H9 (cell line): ENCODE measurements at regions not wholly inside any gene's neighbourhood (a gene's known extent, or its start where the extent isn't known, plus 50 kb on each side); places are given as distances from the start of the nearest gene placed in this dataset.

Experiments
- DNase-seq: peaks from one replicate; pipeline ENCODE4 v3.0.0-alpha.2; 2017
- H2AFZ ChIP-seq: one replicate; pipeline ENCODE4 v1.6.1; 2013; ENCODE audit warnings: mild to moderate bottlenecking, low read length, control low read depth, moderate library complexity
- H2AK5ac ChIP-seq: 2 replicates; pipeline ENCODE4 v1.6.1; 2013; ENCODE audit warnings: low read length, control low read depth, mixed read lengths; ENCODE audit not compliant: insufficient read length
- H2BK120ac ChIP-seq: one replicate; pipeline ENCODE4 v1.6.1; 2013; ENCODE audit warnings: low read depth, mild to moderate bottlenecking, low read length, control low read depth, inconsistent platforms; ENCODE audit not compliant: poor library complexity, severe bottlenecking
- H2BK12ac ChIP-seq: 2 replicates; pipeline ENCODE4 v1.6.1; 2013; ENCODE audit warnings: low read length, control low read depth, mixed read lengths, low read depth; ENCODE audit not compliant: insufficient read length
- H2BK15ac ChIP-seq: 2 replicates; pipeline ENCODE4 v1.6.1; 2013; ENCODE audit warnings: low read depth, low read length, control low read depth
- H2BK20ac ChIP-seq: one replicate; pipeline ENCODE4 v1.6.1; 2013; ENCODE audit warnings: low read depth, mild to moderate bottlenecking, low read length, control low read depth, inconsistent platforms; ENCODE audit not compliant: poor library complexity, severe bottlenecking
- H2BK5ac ChIP-seq: 2 replicates; pipeline ENCODE4 v1.6.1; 2013; ENCODE audit warnings: low read length, control low read depth, mixed read lengths; ENCODE audit not compliant: insufficient read length
- H3K14ac ChIP-seq: 2 replicates; pipeline ENCODE4 v1.6.1; 2013; ENCODE audit warnings: low read length, control low read depth; ENCODE audit not compliant: insufficient read depth
- H3K18ac ChIP-seq: 2 replicates; pipeline ENCODE4 v1.6.1; 2013; ENCODE audit warnings: low read depth, mild to moderate bottlenecking, mixed read lengths, low read length, control low read depth; ENCODE audit not compliant: insufficient read length
- H3K23ac ChIP-seq: 2 replicates; pipeline ENCODE4 v1.6.1; 2013; ENCODE audit warnings: low read length, control low read depth, mixed read lengths, low read depth; ENCODE audit not compliant: insufficient read length
- H3K23me2 ChIP-seq: 2 replicates; pipeline ENCODE4 v1.6.1; 2013; ENCODE audit warnings: low read depth, mild to moderate bottlenecking, mixed read lengths, low read length, control low read depth; ENCODE audit not compliant: insufficient read length, poor library complexity, severe bottlenecking
- H3K27ac ChIP-seq: 2 replicates; pipeline ENCODE4 v1.5.1; 2013; ENCODE audit warnings: low read length, control low read depth, mixed read lengths, low read depth; ENCODE audit not compliant: insufficient read length
- H3K27me3 ChIP-seq: 2 replicates; pipeline ENCODE4 v1.6.1; 2013; ENCODE audit warnings: low read length, control low read depth, inconsistent platforms; ENCODE audit not compliant: insufficient read depth
- H3K4ac ChIP-seq: 2 replicates; pipeline ENCODE4 v1.6.1; 2013; ENCODE audit warnings: low read depth, mild to moderate bottlenecking, control low read depth, inconsistent platforms, low read length, moderate library complexity
- H3K4me1 ChIP-seq: 2 replicates; pipeline ENCODE4 v1.6.1; 2013; ENCODE audit warnings: low read length, control low read depth, inconsistent platforms; ENCODE audit not compliant: insufficient read depth
- H3K4me2 ChIP-seq: 2 replicates; pipeline ENCODE4 v1.6.1; 2013; ENCODE audit warnings: low read length, control low read depth, mixed read lengths; ENCODE audit not compliant: insufficient read length, insufficient read depth
- H3K56ac ChIP-seq: 2 replicates; pipeline ENCODE4 v1.6.1; 2013; ENCODE audit warnings: low read depth, mild to moderate bottlenecking, mixed read lengths, low read length, control low read depth; ENCODE audit not compliant: insufficient read length
- H3K79me1 ChIP-seq: 2 replicates; pipeline ENCODE4 v1.6.1; 2013; ENCODE audit warnings: low read depth, mild to moderate bottlenecking, moderate library complexity, low read length, control low read depth, inconsistent platforms; ENCODE audit not compliant: insufficient read depth, poor library complexity, severe bottlenecking
- H3K79me2 ChIP-seq: 2 replicates; pipeline ENCODE4 v1.6.1; 2013; ENCODE audit warnings: low read length, control low read depth, inconsistent platforms; ENCODE audit not compliant: insufficient read depth
- H3K9ac ChIP-seq: 2 replicates; pipeline ENCODE4 v1.6.1; 2013; ENCODE audit warnings: low read length, control low read depth, mixed read lengths; ENCODE audit not compliant: insufficient read length; ENCODE audit errors: extremely low read depth
- H3K9me3 ChIP-seq: one replicate; pipeline ENCODE4 v1.6.1; 2013; ENCODE audit warnings: low read depth, low read length, inconsistent platforms; ENCODE audit not compliant: control insufficient read depth
- H3T11ph ChIP-seq: one replicate; pipeline ENCODE4 v1.6.1; 2013; ENCODE audit warnings: mild to moderate bottlenecking, low read length, control low read depth, inconsistent platforms
- H4K20me1 ChIP-seq: one replicate; pipeline ENCODE4 v1.6.1; 2013; ENCODE audit not compliant: control insufficient read depth, insufficient read length, insufficient read depth
- H4K5ac ChIP-seq: 2 replicates; pipeline ENCODE4 v1.6.1; 2013; ENCODE audit warnings: low read depth, mild to moderate bottlenecking, mixed read lengths, low read length, control low read depth; ENCODE audit not compliant: insufficient read length
- H4K8ac ChIP-seq: replicated peaks from 2 replicates; pipeline ENCODE4 v1.6.1; 2013; ENCODE audit warnings: low read length, control low read depth, mixed read lengths, low read depth; ENCODE audit not compliant: insufficient read length
- H4K91ac ChIP-seq: 2 replicates; pipeline ENCODE4 v1.6.1; 2013; ENCODE audit warnings: low read depth, mild to moderate bottlenecking, moderate library complexity, mixed read lengths, low read length, control low read depth; ENCODE audit not compliant: insufficient read length
- H3K27ac Mint-ChIP-seq, 3 experiments: 2 replicates in 2 of 3; 3 replicates in 1 of 3; pipeline ENCODE4 v1.8.0; 2020 to 2021; ENCODE audit warnings: mixed read lengths in 3 of 3, mild to moderate bottlenecking in 1 of 3, moderate library complexity in 1 of 3
- H3K27me3 Mint-ChIP-seq: 2 replicates; pipeline ENCODE4 v1.8.0; 2021; ENCODE audit warnings: low read depth, mild to moderate bottlenecking, moderate library complexity, mixed read lengths
- H3K36me3 Mint-ChIP-seq, 3 experiments: 2 replicates in 2 of 3; 3 replicates in 1 of 3; pipeline ENCODE4 v1.8.0; 2020 to 2021; ENCODE audit warnings: low read depth in 3 of 3, mixed read lengths in 3 of 3; ENCODE audit not compliant: insufficient read depth in 1 of 3
- H3K4me1 Mint-ChIP-seq, 2 experiments: 2 replicates each; pipeline ENCODE4 v1.8.0; 2020; ENCODE audit warnings: mixed read lengths in 2 of 2
- H3K4me3 Mint-ChIP-seq, 2 experiments: 2 replicates in 1 of 2; 3 replicates in 1 of 2; pipeline ENCODE4 v1.8.0; 2020 to 2021; ENCODE audit warnings: mild to moderate bottlenecking in 2 of 2, mixed read lengths in 2 of 2, moderate library complexity in 1 of 2
- H3K9me3 Mint-ChIP-seq, 2 experiments: 2 replicates in 1 of 2; 3 replicates in 1 of 2; pipeline ENCODE4 v1.8.0; 2020; ENCODE audit warnings: mild to moderate bottlenecking in 2 of 2, mixed read lengths in 2 of 2, moderate library complexity in 1 of 2
- CTCF ChIP-seq: fragments of 200-600 bp; sonication (generic); conservative IDR thresholded peaks from 3 replicates; pipeline ENCODE4 v1.8.0; 2021; ENCODE audit warnings: antibody characterized with exemption, mild to moderate bottlenecking
- whole genome bisulfite sequencing: extraction: QIAGEN DNeasy Blood & Tissue Kit; methylation state at CpG from one replicate; pipeline ENCODE4 v1.1.7; 2013; ENCODE audit warnings: missing lambda C conversion rate, low lambda C conversion rate, mixed read lengths; ENCODE audit not compliant: insufficient read length; ENCODE audit errors: extremely low coverage; 5-methylcytosine and 5-hydroxymethylcytosine counted together

GRCh38 chr9:13022756-13023155 lies 247.9 kb downstream of the LURAP1L start:
- peaks cover 7 to 11% of the 10 kb centered on the region in 2 experiments for H3K4me1 Mint-ChIP-seq
- TF ChIP-seq CTCF, result no peak

More at GRCh38 chr9:13022756-13023155, 247.9 kb downstream of the LURAP1L start:
- no peak overlapping the region for H3K4me3 Mint-ChIP-seq
- H3K14ac ChIP-seq, result no peak overlapping the region
- H2BK120ac ChIP-seq, result no peak overlapping the region
- H2BK5ac ChIP-seq, result no peak overlapping the region
- H3K18ac ChIP-seq, result no peak overlapping the region
- no peak overlapping the region for H3K27ac Mint-ChIP-seq
- H4K91ac ChIP-seq, result no peak overlapping the region
- H2BK12ac ChIP-seq, result no peak overlapping the region
- no peak overlapping the region for H2BK15ac ChIP-seq
- H3K9ac ChIP-seq, result no peak overlapping the region
- H2AK5ac ChIP-seq, result no peak overlapping the region
- H3K23me2 ChIP-seq, result no peaks in the 10 kb centered on the region
- no peaks in the 10 kb centered on the region for H3K4me1 ChIP-seq
- no peak overlapping the region for H2AFZ ChIP-seq
- DNase-seq, result no peak
- H2BK20ac ChIP-seq, result no peak overlapping the region
- H4K20me1 ChIP-seq, result no peaks in the 10 kb centered on the region
- H4K5ac ChIP-seq, result no peak overlapping the region
- no peak overlapping the region for H4K8ac ChIP-seq
- H3K9me3 Mint-ChIP-seq, result no peaks in the 10 kb centered on the region
- no peaks in the 10 kb centered on the region for H3K79me2 ChIP-seq
- no CpG with 5 or more reads among the region's 1 CpG for WGBS
- H3K36me3 Mint-ChIP-seq, result no peaks in the 10 kb centered on the region
- H3K4ac ChIP-seq, result no peak overlapping the region
- no peak overlapping the region for H3K56ac ChIP-seq
- H3K27me3 Mint-ChIP-seq, result no peaks in the 10 kb centered on the region
- no peak overlapping the region for H3K4me2 ChIP-seq
- H3K27ac ChIP-seq, result no peak overlapping the region
- no peaks in the 10 kb centered on the region for H3K9me3 ChIP-seq
- no peak overlapping the region for H3K23ac ChIP-seq
- no peaks in the 10 kb centered on the region for H3K79me1 ChIP-seq
- H3K27me3 ChIP-seq, result no peaks in the 10 kb centered on the region
- no peak overlapping the region for H3T11ph ChIP-seq
